B cell (primary cell): ENCODE measurements at regions not wholly inside any gene's neighbourhood (a gene's known extent, or its start where the extent isn't known, plus 50 kb on each side); places are given as distances from the start of the nearest gene placed in this dataset.

Source experiments
- ATAC-seq: fragments of 200-7000 bp; cut with Tn5 transposase; one replicate; pipeline ENCODE4 v1.10.0; 2021; ENCODE audit warnings: low read depth, mild to moderate bottlenecking, moderate number of reproducible peaks, moderate library complexity
- CTCF ChIA-PET: fragments of 350-600 bp; sonication (Branson Sonifier 250); formaldehyde crosslinking; loops from one replicate; lab custom pipeline; 2021; ENCODE audit warnings: antibody characterized with exemption, inconsistent platforms; lab: Charles Lee
- POLR2A ChIA-PET: fragments of 350-600 bp; sonication (Branson Sonifier 250); formaldehyde crosslinking; loops from one replicate; lab custom pipeline; 2021; ENCODE audit warnings: antibody characterized with exemption; lab: Charles Lee
- DNase-seq: peaks from one replicate; pipeline ENCODE4 v3.0.0; 2013
- H2AFZ ChIP-seq: 2 replicates; pipeline ENCODE4 v1.6.1; 2012; ENCODE audit warnings: mild to moderate bottlenecking, low read depth, low read length; ENCODE audit not compliant: insufficient read depth, poor library complexity, severe bottlenecking
- H3K27ac ChIP-seq, 2 donors: 1 replicate in 1 of 2; 2 replicates in 1 of 2; pipeline ENCODE4 v1.5.1; 2012 to 2013; ENCODE audit warnings: low read length in 2 of 2, mild to moderate bottlenecking in 2 of 2, moderate library complexity in 1 of 2
- H3K27me3 ChIP-seq, 4 experiments: fragments of 200-600 bp in 1 of 4; sonication (generic) in 1 of 4; replicated peaks in 1 of 4; 1 replicate in 2 of 4; 2 replicates in 2 of 4; pipeline versions ENCODE4 v1.6.1 to v1.7.0; 2013 to 2016; ENCODE audit warnings: low read length in 3 of 4, mild to moderate bottlenecking in 2 of 4, mixed read lengths in 1 of 4, moderate library complexity in 1 of 4; ENCODE audit not compliant: insufficient read depth in 4 of 4, control insufficient read depth in 3 of 4; ENCODE audit errors: control extremely low read depth in 1 of 4
- H3K36me3 ChIP-seq, 2 experiments: replicated peaks in 1 of 2; 1 replicate in 1 of 2; 2 replicates in 1 of 2; pipeline versions ENCODE4 v1.6.1 to v1.7.1; 2013; ENCODE audit warnings: low read length in 1 of 2; ENCODE audit not compliant: insufficient read depth in 2 of 2, control insufficient read depth in 1 of 2; ENCODE audit errors: control extremely low read depth in 1 of 2, extremely low read depth in 1 of 2
- H3K4me1 ChIP-seq, 2 donors: fragments of 200-600 bp in 1 of 2; sonication (generic) in 1 of 2; 1 replicate in 1 of 2; 2 replicates in 1 of 2; pipeline versions ENCODE4 v1.5.1 to v1.6.1; 2013 to 2017; ENCODE audit warnings: low read length in 2 of 2; ENCODE audit not compliant: control insufficient read depth in 2 of 2, insufficient read depth in 2 of 2
- H3K4me2 ChIP-seq: replicated peaks from 2 replicates; pipeline ENCODE3; 2012; ENCODE audit warnings: mild to moderate bottlenecking, low read depth, low read length; ENCODE audit not compliant: poor library complexity, severe bottlenecking
- H3K4me3 ChIP-seq, 5 experiments: fragments of 200-600 bp in 1 of 5; sonication (generic) in 1 of 5; 1 replicate in 3 of 5; 2 replicates in 2 of 5; pipeline versions ENCODE4 v1.5.1 to v1.7.0; 2011 to 2016; ENCODE audit warnings: low read length in 4 of 5, mild to moderate bottlenecking in 4 of 5, low read depth in 2 of 5, control low read depth in 1 of 5, moderate library complexity in 1 of 5; ENCODE audit not compliant: insufficient read depth in 1 of 5; ENCODE audit errors: control extremely low read depth in 1 of 5, extremely low read depth in 1 of 5
- H3K79me2 ChIP-seq: fragments of 200-600 bp; sonication (generic); one replicate; pipeline ENCODE4 v1.6.0; 2016; ENCODE audit warnings: low read length; ENCODE audit not compliant: control insufficient read depth, insufficient read depth
- H3K9ac ChIP-seq: fragments of 200-600 bp; sonication (generic); 2 replicates; pipeline ENCODE4 v1.6.1; 2017; ENCODE audit warnings: mild to moderate bottlenecking, low read length, moderate library complexity
- H3K9me3 ChIP-seq, 3 donors: one replicate each; pipeline versions ENCODE4 v1.6.1 to v1.7.1; 2013; ENCODE audit warnings: low read length in 2 of 3; ENCODE audit not compliant: control insufficient read depth in 2 of 3, insufficient read depth in 1 of 3; ENCODE audit errors: control extremely low read depth in 1 of 3
- H4K20me1 ChIP-seq: 2 replicates; pipeline ENCODE4 v1.6.0; 2012; ENCODE audit warnings: mild to moderate bottlenecking, low read length; ENCODE audit not compliant: insufficient read depth, control insufficient read depth, poor library complexity, severe bottlenecking
- H3K27ac Mint-ChIP-seq: one replicate; pipeline ENCODE4 v1.8.0; 2021; ENCODE audit warnings: mixed read lengths
- H3K27me3 Mint-ChIP-seq: one replicate; pipeline ENCODE4 v1.8.0; 2021; ENCODE audit warnings: mixed read lengths
- H3K4me1 Mint-ChIP-seq: one replicate; pipeline ENCODE4 v1.8.0; 2021; ENCODE audit warnings: mixed read lengths
- H3K4me3 Mint-ChIP-seq: one replicate; pipeline ENCODE4 v1.8.0; 2021; ENCODE audit warnings: mixed read lengths
- H3K9me3 Mint-ChIP-seq: one replicate; pipeline ENCODE4 v1.8.0; 2022; ENCODE audit warnings: mixed read lengths; ENCODE audit not compliant: insufficient read depth
- CTCF ChIP-seq: fragments of 200-600 bp; IDR thresholded peaks from one replicate; pipeline ENCODE4 v1.8.0; 2022; ENCODE audit warnings: antibody characterized with exemption, mild to moderate bottlenecking
- EZH2 ChIP-seq: IDR thresholded peaks from 2 replicates; pipeline ENCODE4 v1.6.1; 2012; ENCODE audit warnings: borderline replicate concordance, low read depth, mild to moderate bottlenecking, moderate library complexity, low read length; ENCODE audit not compliant: insufficient read depth, poor library complexity, severe bottlenecking
- WGBS: methylation state at CpG from one replicate; pipeline ENCODE4 v1.1.5; 2013; ENCODE audit warnings: missing lambda C conversion rate; ENCODE audit not compliant: insufficient coverage; 5-methylcytosine and 5-hydroxymethylcytosine counted together
- intact Hi-C: fragments of 100-400 bp; cut with micrococcal nuclease; formaldehyde crosslinking; loops from one replicate; pipeline ENCODE4 v1.10.0; 2022

DNA sequence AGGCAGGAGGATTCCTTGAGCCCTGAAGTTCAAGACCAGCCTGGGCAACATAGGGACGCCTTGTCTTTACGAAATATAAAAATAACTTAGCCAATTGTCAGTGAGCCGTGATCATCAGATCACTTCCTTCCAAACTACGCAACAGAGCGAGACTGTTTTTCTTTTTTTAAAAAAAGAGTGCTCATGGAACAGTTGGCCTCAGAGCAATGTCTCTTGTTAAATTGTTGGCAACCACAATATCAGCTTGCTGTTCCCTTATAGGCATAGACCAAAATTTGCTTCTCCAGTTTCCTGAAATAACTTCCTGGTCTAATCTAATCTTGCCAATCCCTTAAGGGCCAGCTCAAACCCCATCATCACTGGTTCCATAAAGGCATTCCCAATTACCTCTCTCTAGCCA, 93.3 kb upstream of the SLC4A7 start:
- Histone ChIP-seq H3K79me2 (no peaks in the 10 kb centered on the region), H3K9ac (no peak overlapping the region), H3K4me3 (no peak overlapping the region), H3K27me3 (no peaks in the 10 kb centered on the region), H2AFZ (no peak overlapping the region), H3K36me3 (no peaks in the 10 kb centered on the region), H3K27ac (no peak overlapping the region), H3K4me1 (no peaks in the 10 kb centered on the region), H3K9me3 (no peaks in the 10 kb centered on the region), H3K4me2 (no peak overlapping the region), H4K20me1 (no peaks in the 10 kb centered on the region)
- intact Hi-C loops, result no loop called here
- POLR2A ChIA-PET, result no interaction called here
- ATAC-seq (no peak), DNase-seq (no peak)
- CTCF ChIA-PET, result interaction anchor here (0.6 to 0.9 kb wide), 2 partner anchors 13 to 30 kb away, joined by 3 read pairs; no protein-coding TSS in a partner anchor
- Mint-ChIP-seq H3K9me3 (no peaks in the 10 kb centered on the region), H3K4me3 (no peak overlapping the region), H3K27ac (no peak overlapping the region), H3K27me3 (no peaks in the 10 kb centered on the region), H3K4me1 (no peaks in the 10 kb centered on the region)
- TF ChIP-seq EZH2, result no peak
- TF ChIP-seq CTCF, result no peak
- 95% methylated on average over 3 of the region's 5 CpGs for WGBS

GRCh38 chr3:27576171-27576570, 92.0 kb upstream of the SLC4A7 start:
- ChIA-PET POLR2A (no interaction called here), CTCF (no interaction called here)
- H3K27ac ChIP-seq, result no peak overlapping the region
- H3K27me3 Mint-ChIP-seq, result no peaks in the 10 kb centered on the region
- no peak overlapping the region for H3K27ac Mint-ChIP-seq
- intact Hi-C loops, result no loop called here
- no peaks in the 10 kb centered on the region for H3K27me3 ChIP-seq
- no peaks in the 10 kb centered on the region for H3K4me1 ChIP-seq
- ATAC-seq, result no peak
- no peaks in the 10 kb centered on the region for H3K36me3 ChIP-seq
- no peak overlapping the region for H3K4me3 Mint-ChIP-seq
- TF ChIP-seq CTCF (no peak), EZH2 (no peak)
- no peak for DNase-seq
- no peaks in the 10 kb centered on the region for H3K9me3 ChIP-seq
- H3K9ac ChIP-seq, result no peak overlapping the region
- H3K79me2 ChIP-seq, result no peaks in the 10 kb centered on the region
- no peak overlapping the region for H3K4me3 ChIP-seq
- no peaks in the 10 kb centered on the region for H3K4me1 Mint-ChIP-seq
- H3K9me3 Mint-ChIP-seq, result no peaks in the 10 kb centered on the region
- no peak overlapping the region for H3K4me2 ChIP-seq
- no peaks in the 10 kb centered on the region for H4K20me1 ChIP-seq
- WGBS, result 98% methylated on average over 3 of the region's 3 CpGs
- H2AFZ ChIP-seq, result no peak overlapping the region
